ENCODE measurements at regions not wholly inside any gene's neighbourhood (a gene's known extent, or its start where the extent isn't known, plus 50 kb on each side); places are given as distances from the start of the nearest gene placed in this dataset.

- TF ChIP-seq CTCF (IDR thresholded peaks at IDR 0.05), result no peak
- TF ChIP-seq POLR2A (IDR thresholded peaks at IDR 0.05), result no peak
- no peak for TF ChIP-seq EP300 (IDR thresholded peaks at IDR 0.05)
These were observed 886.3 kb downstream of the SLC4A3 start for GRCh38 chr2:220513573-220514288.
